Activated CD4-positive, CD25-positive, alpha-beta regulatory T cell treated with anti-CD3 and anti-CD28 coated beads, Interleukin-2, amount 50 U/mL, for 72 hours (primary cell): ENCODE measurements at regions not wholly inside any gene's neighbourhood (a gene's known extent, or its start where the extent isn't known, plus 50 kb on each side); places are given as distances from the start of the nearest gene placed in this dataset.
"Not testable (repeated sequence)": the region's sequence is repeated elsewhere in the genome, so short reads cannot be mapped to it uniquely, and the experiment has no call there.

ENCODE experiments used
- DNase-seq: peaks from one replicate; pipeline ENCODE4 v3.0.0; 2021

DNA sequence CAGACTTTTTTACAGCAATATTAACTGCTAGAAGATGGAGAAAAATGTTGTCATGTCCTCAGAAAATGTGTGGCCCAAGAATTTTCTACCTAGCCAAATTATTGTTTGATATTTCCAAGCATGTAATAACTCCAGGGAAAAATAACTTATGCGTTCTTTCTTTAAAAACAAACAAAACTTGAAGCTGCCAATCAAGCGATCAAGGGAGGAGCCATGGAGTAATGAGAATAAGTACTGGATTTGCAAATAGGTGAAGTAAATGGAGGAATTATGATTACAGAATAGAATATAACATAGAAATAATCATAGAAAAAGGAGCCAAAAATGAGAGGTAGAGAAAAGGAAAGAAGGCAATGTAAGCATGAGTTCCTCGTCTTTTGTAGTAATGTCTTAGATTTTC is 225.3 kb downstream of the DLEU7 start:
- DNase-seq = no peak

- DNase-seq = no peak
These were observed 217.4 kb downstream of the DLEU7 start for GRCh38 chr13:50626101-50626547.

GRCh38 chr13:50627111-50627510 is 216.4 kb downstream of the DLEU7 start:
- DNase-seq = no peak

DNA sequence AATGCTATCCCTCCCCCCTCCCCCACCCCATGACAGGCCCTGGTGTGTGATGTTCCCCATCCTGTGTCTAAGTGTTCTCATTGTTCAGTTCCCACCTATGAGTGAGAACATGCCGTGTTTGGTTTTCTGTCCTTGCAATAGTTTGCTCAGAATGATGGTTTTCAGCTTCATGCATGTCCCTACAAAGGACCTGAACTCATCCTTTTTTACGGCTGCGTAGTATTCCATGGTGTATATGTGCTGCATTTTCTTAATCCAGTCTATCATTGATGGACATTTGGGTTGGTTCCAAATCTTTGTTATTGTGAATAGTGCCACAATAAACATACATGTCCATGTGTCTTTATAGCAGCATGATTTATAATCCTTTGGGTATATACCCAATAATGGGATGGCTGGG is 215.0 kb downstream of the DLEU7 start:
- not testable (repeated sequence) for DNase-seq

GRCh38 chr13:50629497-50629896 is 214.0 kb downstream of the DLEU7 start:
- DNase-seq = no peak

- no peak for DNase-seq
These were observed 213.5 kb downstream of the DLEU7 start for GRCh38 chr13:50629966-50630365.

- DNase-seq = no peak
These were observed 212.5 kb downstream of the DLEU7 start for GRCh38 chr13:50631041-50631440.

GRCh38 chr13:50634339-50634738 is 209.2 kb downstream of the DLEU7 start:
- no peak for DNase-seq

GRCh38 chr13:50635504-50635903 is 208.0 kb downstream of the DLEU7 start:
- DNase-seq = no peak

GRCh38 chr13:50636007-50636704 is 207.3 kb downstream of the DLEU7 start:
- no peak for DNase-seq

- no peak for DNase-seq
These were observed 200.4 kb downstream of the DLEU7 start for GRCh38 chr13:50643060-50643459.

DNA sequence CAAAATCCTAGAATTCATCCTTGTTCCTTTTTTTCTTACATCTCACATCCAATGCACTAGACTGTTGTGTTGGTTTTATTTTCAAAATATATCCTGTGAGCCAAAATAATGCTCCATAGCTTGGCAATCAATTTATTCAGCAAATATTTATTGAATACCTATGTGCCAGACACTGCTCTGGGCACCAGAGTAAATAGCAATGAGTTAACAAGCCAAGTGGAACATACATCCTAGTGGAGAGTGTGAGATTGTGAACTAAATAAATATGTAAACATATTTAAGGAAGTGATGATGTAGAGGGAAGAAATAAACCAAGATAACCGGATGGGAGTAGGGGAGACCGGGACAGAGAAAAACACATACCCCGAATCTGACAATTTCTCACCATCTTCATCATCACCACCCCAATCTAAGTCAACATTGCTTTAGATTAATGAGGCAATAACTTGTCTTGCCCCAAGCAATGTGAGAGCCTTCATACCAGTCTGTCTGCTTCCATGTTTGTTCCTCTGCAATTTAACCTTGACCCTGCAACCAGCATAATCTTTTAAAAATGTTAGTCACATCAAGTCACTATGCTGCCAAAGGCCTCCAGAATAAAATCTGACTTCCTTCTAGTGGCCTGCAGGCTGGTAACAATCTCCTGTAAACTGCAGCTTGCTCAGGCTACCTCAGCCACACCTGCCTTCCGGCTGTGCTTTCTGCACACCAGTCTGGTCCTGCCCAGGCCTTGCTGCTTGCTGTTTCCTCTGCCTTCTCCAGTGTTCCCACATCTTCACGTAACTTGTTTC is 199.2 kb downstream of the DLEU7 start:
- no peak for DNase-seq

- DNase-seq = no peak
These were observed 198.4 kb downstream of the DLEU7 start for GRCh38 chr13:50645092-50645491.

DNA sequence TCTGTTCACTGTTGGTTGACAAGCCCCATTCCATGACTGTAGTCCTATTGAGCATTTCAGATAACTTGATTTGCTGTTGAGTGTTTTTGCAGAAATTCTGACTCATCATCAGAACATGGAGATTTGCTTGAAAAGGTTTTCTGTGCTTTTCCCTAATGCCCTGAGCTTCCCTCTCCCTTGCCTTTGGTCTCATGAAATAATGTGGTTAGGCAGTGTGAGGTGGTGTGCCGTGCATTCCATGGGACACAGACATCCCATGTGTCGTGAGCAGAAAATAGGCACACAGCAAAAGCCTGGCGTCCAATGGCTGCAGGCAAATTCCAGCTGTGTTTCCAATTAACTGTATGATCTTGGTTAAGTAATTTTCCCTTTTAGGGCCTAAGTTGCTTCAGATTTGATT is 197.4 kb downstream of the DLEU7 start:
- DNase-seq = no peak

DNA sequence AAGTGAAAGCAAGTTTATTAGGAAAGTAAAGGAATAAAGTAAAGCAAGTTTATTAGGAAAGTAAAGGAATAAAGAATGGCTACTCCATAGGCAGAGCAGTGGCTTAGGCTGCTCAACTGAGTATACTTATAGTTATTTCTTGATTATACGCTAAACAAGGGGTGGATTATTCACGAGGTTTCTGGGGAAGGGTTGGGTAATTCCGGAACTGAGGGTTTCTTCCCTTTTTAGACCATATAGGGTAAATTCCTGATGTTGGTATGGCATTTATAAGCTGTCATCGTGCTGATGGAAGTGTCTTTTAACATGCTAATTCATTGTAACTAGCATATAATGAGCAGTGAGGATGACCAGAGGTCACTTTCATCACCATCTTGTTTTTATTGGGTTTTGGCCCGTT is 194.3 kb downstream of the DLEU7 start:
- DNase-seq = no peak

DNA sequence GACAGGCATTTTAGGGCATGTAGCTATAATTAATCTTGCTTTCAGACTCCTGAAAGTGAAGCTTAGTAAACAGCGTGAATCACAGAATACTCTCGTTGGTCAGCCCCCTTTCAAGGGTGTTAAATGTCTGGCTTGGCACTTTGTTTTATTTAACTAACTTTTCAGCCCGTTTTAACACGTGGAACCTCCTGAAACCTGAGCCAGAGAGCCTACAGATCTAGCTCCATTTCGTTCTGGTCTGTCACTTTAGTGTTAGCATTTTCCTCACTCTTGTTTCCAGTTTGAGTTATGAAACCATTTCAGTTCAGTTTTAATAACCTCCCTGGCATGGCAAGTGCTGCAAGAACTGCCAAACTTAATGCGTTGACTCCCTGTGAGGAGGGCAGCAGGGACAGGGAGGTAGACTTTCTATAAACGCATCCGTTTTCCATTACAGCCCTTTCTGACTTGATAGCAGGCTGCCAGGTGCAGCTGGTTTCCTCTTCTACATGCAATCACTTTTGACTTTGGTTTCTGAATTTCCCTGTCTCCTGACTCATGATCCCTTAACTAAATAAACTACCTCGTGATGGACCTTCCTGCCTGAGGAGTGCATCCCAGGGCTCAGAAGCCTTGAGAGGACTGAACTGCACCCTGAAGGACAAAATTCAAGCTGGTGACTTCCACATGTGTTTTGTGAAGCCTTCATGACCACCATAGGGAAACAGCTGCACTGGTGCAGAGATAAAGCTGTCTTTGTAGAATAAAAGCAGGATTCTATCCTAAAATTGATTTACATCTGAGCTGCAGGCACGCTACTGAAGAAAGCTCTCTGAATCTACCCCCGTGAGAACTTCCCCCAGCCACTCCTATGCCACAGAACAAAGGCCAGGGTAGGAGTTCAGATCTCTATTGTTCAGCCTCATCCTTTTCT is 192.6 kb downstream of the DLEU7 start:
- DNase-seq = no peak

DNA sequence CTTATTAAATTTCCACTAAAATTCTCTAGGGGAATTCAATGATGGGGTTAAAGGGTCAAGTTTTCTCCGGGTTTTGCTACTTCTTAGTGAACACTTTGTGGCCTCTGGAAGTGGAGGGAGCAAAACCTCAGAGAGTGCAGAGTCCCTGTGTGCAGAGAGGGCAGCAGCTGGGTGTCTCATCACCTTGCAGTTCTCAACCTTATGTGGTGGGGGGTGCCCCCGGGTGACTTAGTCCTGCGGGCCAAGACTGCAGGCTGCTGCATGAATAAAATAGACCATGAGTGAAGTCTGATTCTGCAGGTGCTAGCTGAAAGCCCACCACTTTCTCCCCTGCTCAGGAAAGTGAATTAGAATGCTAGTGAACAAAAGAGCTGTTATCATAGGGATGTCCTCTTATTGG is 191.6 kb downstream of the DLEU7 start:
- no peak for DNase-seq

DNA sequence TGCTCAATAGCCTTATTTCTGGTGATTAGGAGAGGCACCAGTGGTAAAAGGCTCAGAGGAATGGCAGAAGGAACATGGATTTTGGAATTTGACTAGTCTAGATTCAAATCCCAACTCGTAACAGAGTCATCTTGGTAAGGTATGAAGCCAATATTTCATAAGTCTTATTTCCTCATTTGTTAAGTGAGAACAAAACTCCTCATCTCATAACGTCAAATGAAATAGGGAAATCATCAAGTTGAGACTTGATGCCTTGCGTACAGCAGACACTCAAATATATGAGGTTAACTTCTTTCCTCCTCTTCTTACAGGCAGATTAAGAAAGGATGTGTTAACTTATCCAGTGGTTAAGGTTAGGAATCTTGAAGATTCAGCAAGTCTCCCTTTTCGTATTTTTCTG is 189.2 kb downstream of the DLEU7 start:
- DNase-seq = no peak

DNA sequence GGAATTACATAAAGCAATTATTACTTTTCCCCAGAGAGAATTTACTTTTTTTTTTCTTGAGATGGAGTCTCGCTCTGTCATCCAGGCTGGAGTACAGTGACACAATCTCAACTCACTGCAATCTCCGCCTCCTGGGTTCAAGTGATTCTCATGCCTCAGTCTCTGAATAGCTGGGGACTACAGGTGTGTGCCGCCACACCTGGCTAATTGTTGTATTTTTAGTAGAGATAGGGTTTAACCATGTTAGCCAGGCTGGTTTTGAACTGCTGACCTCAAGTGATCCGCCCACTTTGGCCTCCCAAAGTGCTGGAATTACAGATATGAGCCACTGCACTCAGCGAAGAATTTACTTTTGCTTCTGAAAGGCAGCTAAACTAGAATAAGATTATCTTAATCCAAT is 181.6 kb downstream of the DLEU7 start:
- DNase-seq = not testable (repeated sequence)

- DNase-seq = no peak
These were observed 178.5 kb downstream of the DLEU7 start for GRCh38 chr13:50664951-50665350.

DNA sequence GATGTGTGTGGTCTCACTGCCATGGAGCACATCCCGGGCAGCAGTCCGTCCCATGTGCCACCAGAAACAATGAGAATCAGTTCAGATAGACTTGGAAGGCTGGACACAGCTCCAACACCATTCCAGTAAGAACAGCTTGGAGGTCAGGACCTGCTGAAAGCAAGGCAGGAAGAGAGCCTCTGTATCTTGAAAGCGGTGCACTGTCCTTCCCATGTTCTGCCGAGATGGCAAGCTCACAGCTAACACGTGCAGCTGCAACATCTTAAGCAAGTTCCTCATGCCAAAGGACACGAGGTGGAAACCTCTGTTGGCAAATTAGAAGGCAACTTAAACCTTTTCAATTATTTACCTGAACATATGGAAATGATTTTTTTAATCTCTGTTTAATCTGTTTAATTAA is 175.4 kb downstream of the DLEU7 start:
- DNase-seq = no peak

DNA sequence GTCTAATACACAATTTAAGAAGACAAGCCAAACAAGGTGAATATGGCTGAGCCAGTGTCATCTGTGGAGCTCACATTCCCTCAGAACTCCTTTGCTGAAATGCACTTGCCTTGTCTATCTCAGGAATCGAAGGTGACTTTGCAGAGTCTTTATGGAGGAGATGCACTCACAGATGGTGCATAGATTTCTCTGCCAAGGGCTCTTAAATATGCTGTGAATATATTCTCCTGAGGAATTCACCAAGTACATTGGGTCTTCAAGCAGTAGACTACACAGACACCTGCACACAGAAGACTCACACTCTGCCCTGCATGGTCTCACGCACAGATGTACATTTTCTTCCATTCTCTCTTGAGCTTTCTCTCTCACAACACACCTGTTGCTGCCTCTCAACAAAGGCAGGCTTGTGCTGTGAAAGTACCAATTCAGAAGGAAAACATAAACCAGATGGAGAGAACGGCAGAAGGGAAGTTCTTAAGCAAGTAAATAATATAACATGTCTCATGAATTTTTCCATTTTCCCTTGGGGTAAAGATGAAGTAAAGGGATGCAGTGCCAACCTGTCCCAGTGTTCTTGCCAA is 174.7 kb downstream of the DLEU7 start:
- no peak for DNase-seq

DNA sequence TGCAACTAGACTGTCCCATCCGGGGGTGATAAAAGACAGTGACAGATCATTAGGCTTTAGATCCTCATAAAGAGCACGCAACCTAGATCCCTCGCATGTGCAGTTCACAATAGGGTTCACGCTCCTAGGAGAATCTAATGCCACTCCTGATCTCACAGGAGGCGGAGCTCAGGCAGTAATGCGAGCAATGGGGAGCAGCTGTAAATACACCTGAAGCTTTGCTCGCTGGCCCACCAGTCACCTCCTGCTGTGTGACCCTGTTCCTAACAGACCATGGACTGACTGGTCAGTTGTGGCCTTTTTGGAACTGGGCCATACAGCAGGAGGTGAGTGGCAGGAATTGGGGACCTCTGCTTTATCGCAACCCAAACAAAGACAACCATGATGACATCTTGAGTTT is 173.2 kb downstream of the DLEU7 start:
- no peak for DNase-seq
